IPS-NIHi11 (cell line): ENCODE measurements at regions not wholly inside any gene's neighbourhood (a gene's known extent, or its start where the extent isn't known, plus 50 kb on each side); places are given as distances from the start of the nearest gene placed in this dataset.
"Not testable (repeated sequence)": the region's sequence is repeated elsewhere in the genome, so short reads cannot be mapped to it uniquely, and the experiment has no call there.

ENCODE experiments used
- DNase-seq: peaks from one replicate; pipeline ENCODE4 v3.0.0; 2012; ENCODE audit warnings: mixed read lengths, low spot score

GRCh38 chr4:86481440-86481839, 112.7 kb upstream of the PTPN13 start:
- no peak for DNase-seq

- DNase-seq, result peak; percentile 74
These were observed 111.6 kb upstream of the PTPN13 start for GRCh38 chr4:86482306-86483172.

GRCh38 chr4:86483173-86483490, 111.0 kb upstream of the PTPN13 start:
- DNase-seq, result no peak

GRCh38 chr4:86483773-86484172, 110.3 kb upstream of the PTPN13 start:
- DNase-seq, result no peak

GRCh38 chr4:86484241-86484640, 109.9 kb upstream of the PTPN13 start:
- no peak for DNase-seq

- DNase-seq, result no peak
These were observed 106.3 kb upstream of the PTPN13 start for GRCh38 chr4:86487738-86488348.

- DNase-seq, result no peak
These were observed 100.7 kb upstream of the PTPN13 start for GRCh38 chr4:86493460-86493859.

- peak; percentile 53 for DNase-seq
These were observed 97.7 kb upstream of the PTPN13 start for GRCh38 chr4:86496094-86497080.

- no peak for DNase-seq
These were observed 97.0 kb upstream of the PTPN13 start for GRCh38 chr4:86497131-86497530.

GRCh38 chr4:86497980-86498862, 95.9 kb upstream of the PTPN13 start:
- DNase-seq, result peak; percentile 59

GRCh38 chr4:86498863-86499166, 95.3 kb upstream of the PTPN13 start:
- no peak for DNase-seq

GRCh38 chr4:86500527-86500926, 93.6 kb upstream of the PTPN13 start:
- no peak for DNase-seq

GRCh38 chr4:86502081-86502480, 92.0 kb upstream of the PTPN13 start:
- no peak for DNase-seq

- peak; percentile 36 for DNase-seq
These were observed 87.5 kb upstream of the PTPN13 start for GRCh38 chr4:86506591-86506990.

- DNase-seq, result no peak
These were observed 85.7 kb upstream of the PTPN13 start for GRCh38 chr4:86508436-86508835.

- no peak for DNase-seq
These were observed 82.5 kb upstream of the PTPN13 start for GRCh38 chr4:86511590-86511989.

GRCh38 chr4:86512631-86513030, 81.5 kb upstream of the PTPN13 start:
- DNase-seq, result no peak

- DNase-seq, result not testable (repeated sequence)
These were observed 78.2 kb upstream of the PTPN13 start for GRCh38 chr4:86515963-86516362.

GRCh38 chr4:86521373-86521969, 72.6 kb upstream of the PTPN13 start:
- no peak for DNase-seq

GRCh38 chr4:86522349-86522748, 71.8 kb upstream of the PTPN13 start:
- DNase-seq, result no peak

- DNase-seq, result no peak
These were observed 70.8 kb upstream of the PTPN13 start for GRCh38 chr4:86523333-86523732.
